HTR-8/SVneo (cell line): ENCODE measurements at regions not wholly inside any gene's neighbourhood (a gene's known extent, or its start where the extent isn't known, plus 50 kb on each side); places are given as distances from the start of the nearest gene placed in this dataset.
"Not testable (repeated sequence)": the region's sequence is repeated elsewhere in the genome, so short reads cannot be mapped to it uniquely, and the experiment has no call there.

ENCODE experiments used
- DNase-seq: peaks from one replicate; pipeline ENCODE4 v3.0.0; 2011; ENCODE audit warnings: low spot score, mixed read lengths; ENCODE audit not compliant: insufficient read length
- FAIRE-seq: peaks from 2 replicates; lab custom pipeline; 2011; peaks lifted over from hg19 to GRCh38; lab: Jason Lieb, UNC

DNA sequence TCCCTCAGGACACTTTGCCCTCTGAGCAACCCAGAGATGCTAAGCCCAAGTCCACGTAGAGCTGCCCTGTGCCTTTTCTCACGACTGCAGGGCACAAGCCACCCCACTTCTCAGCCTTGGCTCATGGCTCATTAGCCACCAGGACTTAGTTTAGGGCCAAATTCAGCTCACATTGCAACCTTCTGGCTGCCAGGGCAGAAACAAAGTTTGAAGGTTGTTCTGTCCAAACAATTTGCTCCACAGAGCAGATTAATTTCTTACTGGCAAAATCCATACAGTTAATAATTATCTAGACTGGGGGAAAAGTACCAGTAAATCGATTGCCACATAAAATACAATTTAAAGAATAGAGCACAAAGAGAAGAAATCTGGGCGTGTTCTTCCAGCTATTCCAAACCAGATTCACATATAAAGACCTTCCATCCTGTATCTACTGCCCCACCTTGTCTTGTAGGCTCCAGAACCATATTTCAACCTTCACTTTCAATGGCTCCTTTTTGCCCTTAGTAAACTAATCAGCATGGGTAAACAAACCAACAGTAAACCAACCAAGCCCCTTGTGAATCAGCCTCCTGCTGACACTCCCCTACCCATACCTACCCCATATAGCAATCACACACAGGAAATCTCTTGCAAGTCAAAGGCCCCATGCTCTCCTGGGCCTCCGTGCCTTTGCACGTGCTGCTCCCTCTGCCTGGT is 101.9 kb downstream of the QRSL1 start:
- no peak for DNase-seq
- FAIRE-seq, result no peak

DNA sequence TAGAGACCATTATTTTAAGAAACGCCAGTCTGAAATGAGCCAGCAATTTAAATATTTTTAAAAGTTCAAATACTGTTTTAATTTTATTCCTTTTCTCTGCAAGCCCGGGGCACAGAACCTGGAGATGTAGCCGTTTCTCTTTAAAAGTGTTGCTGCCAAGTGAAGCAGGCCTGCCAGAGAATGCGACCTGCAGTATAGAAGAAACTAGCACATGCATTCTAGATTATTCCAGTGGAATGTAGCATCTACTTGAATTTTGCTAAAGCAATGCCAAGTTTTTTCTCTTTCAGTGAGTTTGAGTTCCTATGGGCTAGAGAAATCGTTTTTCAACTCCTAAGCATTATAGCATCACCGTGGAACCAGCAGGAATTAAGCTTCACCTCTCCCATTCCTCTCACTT is 101.3 kb downstream of the QRSL1 start:
- DNase-seq (no peak), FAIRE-seq (no peak)

DNA sequence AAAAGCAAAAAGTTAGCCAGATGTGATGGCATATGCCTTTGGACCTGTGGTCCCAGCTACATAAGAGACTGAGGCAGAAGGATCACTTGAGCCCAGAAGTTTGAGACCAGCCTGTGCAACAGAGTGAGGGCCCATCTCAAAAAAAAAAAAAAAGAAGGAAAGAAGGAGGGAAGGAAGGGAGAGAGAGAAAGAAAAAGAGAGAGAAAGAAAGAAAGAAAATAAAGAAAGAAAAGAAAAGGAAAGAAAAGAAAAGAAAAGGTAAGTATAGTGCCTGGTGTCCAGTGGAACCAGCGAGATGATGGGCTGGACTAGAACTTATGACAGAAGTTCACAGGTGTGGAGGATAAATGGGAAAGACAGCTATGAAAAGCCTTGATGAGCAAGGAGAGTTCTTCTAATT is 100.9 kb downstream of the QRSL1 start:
- FAIRE-seq, result no peak
- DNase-seq, result no peak

DNA sequence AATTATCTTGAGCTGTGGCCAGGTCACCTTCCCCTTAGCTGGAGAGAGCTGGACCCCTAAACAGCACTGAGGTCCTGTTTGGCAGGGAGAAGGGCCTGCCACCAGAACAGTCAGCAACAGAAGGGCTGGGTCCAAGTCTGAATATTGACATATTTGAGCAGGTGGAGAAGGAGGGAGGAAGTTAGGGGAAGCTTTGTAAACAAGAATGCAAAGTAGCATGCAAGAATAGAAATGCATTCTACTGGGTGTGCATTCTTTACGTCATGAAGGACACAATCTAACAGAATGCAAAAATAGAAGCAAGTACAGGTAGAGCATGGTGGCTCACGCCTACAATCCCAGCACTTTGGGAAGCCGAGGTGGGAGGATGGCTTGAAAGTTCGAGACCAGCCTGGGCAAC is 100.5 kb downstream of the QRSL1 start:
- FAIRE-seq (no peak), DNase-seq (no peak)

DNA sequence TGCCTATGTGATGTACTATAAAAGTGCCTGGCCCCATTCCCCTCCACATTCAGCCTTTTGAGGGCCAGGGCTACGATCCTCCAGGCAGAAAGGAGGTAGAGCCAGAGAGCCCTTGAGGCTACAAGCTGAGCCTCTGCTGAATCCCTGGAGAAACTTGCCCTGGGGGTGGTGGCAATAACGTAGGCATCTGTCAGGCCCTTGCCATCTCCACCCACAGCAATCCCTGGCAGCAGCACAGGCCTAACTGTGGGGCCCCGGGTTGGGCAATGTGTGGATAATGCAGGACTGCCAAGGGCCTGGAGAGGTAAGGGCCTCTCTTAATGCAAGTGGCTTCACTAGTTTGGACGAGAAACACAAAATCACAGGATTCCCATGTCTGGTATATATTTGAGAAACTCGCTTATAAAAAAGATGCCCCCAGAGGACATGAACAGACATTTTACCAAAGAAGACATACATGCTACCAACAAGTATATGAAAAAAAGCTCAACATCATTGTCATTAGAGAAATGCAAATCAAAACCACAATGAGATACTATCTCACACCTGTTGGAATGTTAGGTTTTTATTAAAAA is 99.0 kb downstream of the QRSL1 start:
- no peak for DNase-seq
- FAIRE-seq, result no peak

DNA sequence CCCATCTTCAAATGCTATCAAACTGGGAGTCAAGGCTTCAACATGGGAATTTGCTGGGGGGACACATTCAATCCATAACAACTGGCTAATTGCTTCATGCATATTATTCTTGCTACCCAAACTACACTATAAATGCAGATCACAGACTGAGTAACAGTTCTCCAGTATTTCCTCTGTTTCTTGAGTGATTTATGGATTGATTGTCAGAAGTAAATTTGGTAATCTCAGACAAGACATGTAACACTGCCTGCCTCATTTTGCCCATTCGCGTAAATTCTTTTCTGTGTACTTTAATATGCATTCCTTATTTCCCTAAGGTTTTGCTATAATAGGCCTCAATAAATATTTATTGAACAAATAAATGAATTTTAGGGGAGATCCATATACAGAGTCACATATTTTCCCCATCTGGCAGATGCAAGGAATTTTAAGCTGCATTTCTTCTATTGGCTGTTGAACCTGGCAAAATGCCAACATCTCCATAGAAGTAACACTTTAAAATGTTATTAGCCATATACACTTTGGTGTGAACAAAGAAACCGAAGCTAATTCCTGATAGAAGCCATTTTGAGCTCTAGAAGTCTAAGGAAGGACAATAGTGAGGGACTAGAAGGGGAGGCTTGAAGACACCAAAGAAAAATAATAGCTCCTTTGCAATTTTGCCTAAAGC is 98.2 kb downstream of the QRSL1 start:
- no peak for FAIRE-seq
- DNase-seq, result no peak

DNA sequence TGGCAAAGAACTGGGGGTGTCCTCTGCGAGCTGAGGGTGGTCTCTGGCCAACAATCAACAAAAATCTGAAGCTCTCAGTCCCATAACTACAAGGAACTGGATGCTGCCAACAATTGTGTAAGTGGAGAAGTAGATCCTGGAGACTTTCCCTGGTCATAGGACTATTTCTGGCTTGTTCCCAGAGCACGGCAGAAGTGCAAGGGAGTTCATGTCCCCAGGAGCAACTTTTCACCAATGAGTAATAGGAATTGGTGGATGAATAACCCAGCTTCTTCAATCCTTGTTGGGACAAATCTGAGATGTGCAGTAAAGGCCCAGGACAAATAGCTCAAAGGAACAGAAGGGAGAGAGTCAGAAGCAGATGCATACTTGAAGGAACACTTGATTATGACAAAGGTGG is 95.5 kb downstream of the QRSL1 start:
- no peak for DNase-seq
- no peak for FAIRE-seq

DNA sequence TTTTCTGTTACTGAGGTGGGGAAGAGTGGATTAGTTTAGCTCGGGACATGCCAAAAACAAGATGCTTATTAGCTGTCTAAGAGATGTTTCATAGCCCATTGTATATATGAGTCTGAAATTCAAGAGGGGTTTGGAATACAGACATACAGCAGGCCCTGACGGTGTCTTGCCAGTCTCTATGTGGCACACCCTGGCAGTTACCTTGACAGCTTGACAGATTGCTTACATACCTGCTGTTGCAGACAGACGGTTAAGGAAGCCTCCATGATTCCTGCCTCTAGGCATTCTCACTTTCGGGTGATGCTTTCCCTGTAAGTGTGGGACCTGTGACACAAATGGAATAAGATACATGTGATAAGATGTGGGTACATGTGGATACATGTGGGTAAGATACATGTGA is 95.0 kb downstream of the QRSL1 start:
- no peak for FAIRE-seq

DNA sequence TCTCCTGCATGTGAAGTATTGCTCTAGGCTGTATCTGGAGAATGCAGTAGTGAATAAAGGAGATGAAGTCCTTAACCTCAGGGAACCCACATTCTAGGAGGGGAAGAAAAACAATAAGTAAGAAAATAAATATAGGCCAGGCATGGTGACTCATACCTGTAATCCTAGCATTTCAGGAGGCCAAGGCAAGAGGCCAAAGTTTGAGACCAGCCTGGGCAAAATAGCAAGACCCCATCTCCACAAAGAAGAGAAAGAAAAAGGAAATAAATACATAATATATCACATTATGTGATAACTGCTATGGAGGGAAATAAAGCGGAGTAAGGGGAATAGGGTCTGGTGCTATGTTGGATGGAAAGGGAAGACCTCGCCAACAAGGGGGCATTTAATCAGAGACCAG is 94.0 kb downstream of the QRSL1 start:
- not testable (repeated sequence) for FAIRE-seq, DNase-seq

More for the DNA sequence above, 95.0 kb downstream of the QRSL1 start:
- DNase-seq, result no peak

DNA sequence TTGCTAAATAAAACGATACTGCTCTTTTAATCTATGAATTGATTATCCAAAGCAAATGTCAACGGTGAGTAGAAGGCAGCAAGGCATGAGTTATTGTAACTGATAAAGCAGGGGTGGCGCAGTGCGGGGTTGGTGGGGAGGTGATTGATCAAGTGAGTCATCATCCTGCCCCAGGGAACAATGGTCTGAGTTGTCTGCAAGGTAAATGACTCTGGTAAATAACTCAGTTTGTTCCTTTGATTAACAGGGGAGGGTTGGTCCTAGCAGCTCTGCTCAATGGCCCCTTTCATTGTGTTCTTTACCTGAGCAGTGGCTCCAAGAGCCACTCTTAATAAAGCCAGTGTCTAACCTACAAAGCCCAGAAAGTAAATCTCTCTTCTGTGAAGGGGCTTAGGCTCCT is 91.8 kb downstream of the QRSL1 start:
- FAIRE-seq, DNase-seq: not testable (repeated sequence)
